GM21737 (cell line): ENCODE measurements at regions not wholly inside any gene's neighbourhood (a gene's known extent, or its start where the extent isn't known, plus 50 kb on each side); places are given as distances from the start of the nearest gene placed in this dataset.

Experiments
- ATAC-seq: cut with Tn5 transposase; IDR thresholded peaks from one replicate; pipeline ENCODE4 v1.9.1; 2021; ENCODE audit warnings: mild to moderate bottlenecking, moderate library complexity; ENCODE audit not compliant: unreplicated experiment

DNA sequence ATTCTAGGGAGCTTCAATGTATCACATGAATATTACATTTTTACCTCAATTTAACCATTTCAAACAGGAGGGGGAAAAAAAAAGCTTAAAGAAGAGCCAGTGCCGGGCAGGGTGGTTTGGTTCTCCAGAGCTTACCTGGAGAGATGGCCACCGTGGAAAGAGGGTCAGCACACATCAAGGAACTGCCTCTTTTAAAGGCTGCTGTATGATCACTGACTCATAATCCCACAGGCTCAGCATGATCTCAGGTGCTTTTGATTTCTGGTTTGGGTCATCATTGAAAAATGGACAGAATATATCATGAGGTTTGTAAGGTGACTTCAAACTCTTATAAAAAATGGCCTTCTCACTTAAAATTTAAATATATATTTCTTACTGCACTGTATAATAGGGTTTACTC lies 67.5 kb upstream of the MDFIC start:
- no peak for ATAC-seq

DNA sequence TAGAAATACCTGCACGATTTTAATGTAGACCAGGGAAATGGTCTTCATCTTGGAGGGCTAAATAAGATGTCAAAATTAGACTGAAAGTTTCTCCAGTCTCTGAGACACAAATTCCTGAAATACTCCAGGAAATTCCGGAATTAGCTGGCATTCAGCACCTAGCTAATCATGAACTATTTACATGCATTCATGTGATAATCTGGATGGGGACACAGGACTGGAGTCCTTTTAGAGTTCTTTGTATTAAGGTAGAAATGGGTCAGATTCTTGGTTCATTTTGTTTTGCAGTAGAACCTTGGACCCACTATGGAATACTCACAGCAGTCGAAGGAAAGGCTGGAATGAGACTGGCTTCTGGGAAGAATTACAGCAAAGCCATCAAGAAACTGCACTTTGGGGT lies 65.3 kb upstream of the MDFIC start:
- ATAC-seq, result no peak

- no peak for ATAC-seq
Observed at GRCh38 chr7:114857605-114858004, 64.3 kb upstream of the MDFIC start.

DNA sequence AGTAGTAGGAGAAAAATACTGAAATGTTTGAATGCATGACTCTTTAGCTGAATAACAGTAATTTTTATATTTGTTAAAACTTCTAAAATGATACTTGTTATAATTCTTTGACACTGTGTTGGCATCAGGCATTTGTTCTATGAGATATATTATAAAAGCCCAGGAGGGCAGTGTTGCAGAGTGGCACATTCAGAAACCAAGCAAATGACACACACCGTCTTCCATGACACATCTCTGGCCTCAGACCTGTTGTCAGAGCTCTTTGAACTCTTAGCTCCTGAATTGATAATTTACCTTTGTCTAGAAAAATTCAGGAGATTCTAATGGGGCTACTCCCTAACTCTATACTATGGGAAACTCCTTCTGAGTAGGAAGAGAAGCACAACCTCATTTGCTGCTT lies 62.4 kb upstream of the MDFIC start:
- no peak for ATAC-seq

- no peak for ATAC-seq
Observed at GRCh38 chr7:114860206-114860605, 61.7 kb upstream of the MDFIC start.

DNA sequence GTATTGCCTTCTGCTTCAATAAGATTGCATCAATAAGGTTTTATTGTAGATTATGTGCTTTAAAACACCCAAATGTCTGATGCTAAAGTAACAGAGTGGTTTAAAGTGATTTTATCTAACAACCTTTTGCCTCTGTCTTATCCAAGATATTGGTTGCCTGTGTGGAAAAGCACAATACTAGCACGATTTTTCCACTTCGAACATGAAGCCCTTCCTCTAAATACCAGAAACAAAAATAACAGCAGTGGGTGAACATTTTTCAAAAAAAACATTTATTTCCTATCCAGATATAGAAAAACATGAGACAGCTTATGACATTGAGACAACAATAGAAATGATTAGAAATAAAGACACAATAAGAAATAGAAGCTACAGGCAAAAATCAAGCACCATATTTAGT lies 59.5 kb upstream of the MDFIC start:
- ATAC-seq, result no peak

GRCh38 chr7:114864278-114864677 lies 57.6 kb upstream of the MDFIC start:
- ATAC-seq, result no peak

GRCh38 chr7:114865564-114865963 lies 56.3 kb upstream of the MDFIC start:
- peak; percentile 89 for ATAC-seq
